ENCODE measurements at regions not wholly inside any gene's neighbourhood (a gene's known extent, or its start where the extent isn't known, plus 50 kb on each side); places are given as distances from the start of the nearest gene placed in this dataset.

DNA sequence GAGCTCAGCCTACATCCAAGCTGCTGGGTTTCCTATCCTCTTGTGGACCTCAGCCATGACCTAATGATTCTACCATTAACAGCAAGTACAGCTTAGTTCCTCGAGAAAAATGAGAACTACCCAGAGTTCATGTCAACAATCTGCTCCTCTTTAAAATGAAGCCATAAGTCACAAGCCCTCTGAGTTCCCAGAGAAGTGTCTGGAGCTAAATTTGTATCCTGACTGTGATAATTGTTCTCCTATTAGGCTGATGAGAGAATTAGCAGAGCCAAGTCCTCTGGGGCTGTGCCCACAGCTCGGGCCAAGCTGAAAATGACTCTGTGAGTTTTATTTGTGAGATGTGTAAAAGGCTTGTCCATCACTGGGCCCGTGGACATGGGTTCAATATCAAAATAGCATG is 145.1 kb upstream of the SMIM23 start:
- BruUV-seq (replicated peaks): no TSS peak
- intact Hi-C loops (cut with micrococcal nuclease; ENCODE audit: unreplicated experiment): no loop called here
- H3K27ac ChIP-seq: no peak overlapping the region
- POLR2A ChIA-PET (ENCODE audit: unreplicated experiment): no interaction called here
- no peaks in the 10 kb centered on the region for H3F3A ChIP-seq (ENCODE audit: insufficient read depth, low read depth)
- H2AFZ ChIP-seq: no peak overlapping the region
- TF ChIP-seq EZH2 (IDR thresholded peaks at IDR 0.05; ENCODE audit: low read depth): no peak
- TF ChIP-seq, protein P1, sequence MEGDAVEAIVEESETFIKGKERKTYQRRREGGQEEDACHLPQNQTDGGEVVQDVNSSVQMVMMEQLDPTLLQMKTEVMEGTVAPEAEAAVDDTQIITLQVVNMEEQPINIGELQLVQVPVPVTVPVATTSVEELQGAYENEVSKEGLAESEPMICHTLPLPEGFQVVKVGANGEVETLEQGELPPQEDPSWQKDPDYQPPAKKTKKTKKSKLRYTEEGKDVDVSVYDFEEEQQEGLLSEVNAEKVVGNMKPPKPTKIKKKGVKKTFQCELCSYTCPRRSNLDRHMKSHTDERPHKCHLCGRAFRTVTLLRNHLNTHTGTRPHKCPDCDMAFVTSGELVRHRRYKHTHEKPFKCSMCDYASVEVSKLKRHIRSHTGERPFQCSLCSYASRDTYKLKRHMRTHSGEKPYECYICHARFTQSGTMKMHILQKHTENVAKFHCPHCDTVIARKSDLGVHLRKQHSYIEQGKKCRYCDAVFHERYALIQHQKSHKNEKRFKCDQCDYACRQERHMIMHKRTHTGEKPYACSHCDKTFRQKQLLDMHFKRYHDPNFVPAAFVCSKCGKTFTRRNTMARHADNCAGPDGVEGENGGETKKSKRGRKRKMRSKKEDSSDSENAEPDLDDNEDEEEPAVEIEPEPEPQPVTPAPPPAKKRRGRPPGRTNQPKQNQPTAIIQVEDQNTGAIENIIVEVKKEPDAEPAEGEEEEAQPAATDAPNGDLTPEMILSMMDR (conservative IDR thresholded peaks at IDR 0.05): no peak
- CTCF ChIA-PET: no interaction called here
- no peaks in the 10 kb centered on the region for H3K27me3 ChIP-seq (ENCODE audit: insufficient read depth, low read depth)
- no peaks in the 10 kb centered on the region for H3K79me2 ChIP-seq (ENCODE audit: low read depth)
- no peaks in the 10 kb centered on the region for H4K20me1 ChIP-seq (ENCODE audit: insufficient read depth)
- H3K9me2 ChIP-seq (ENCODE audit: insufficient read depth): no peaks in the 10 kb centered on the region
- no peak for DNase-seq
- no peaks in the 10 kb centered on the region for H3K36me3 ChIP-seq (ENCODE audit: low read depth)
- H3K4me1 ChIP-seq (replicated peaks; ENCODE audit: insufficient read depth): no peaks in the 10 kb centered on the region
- no peaks in the 10 kb centered on the region for H3K9me3 ChIP-seq (ENCODE audit: insufficient read depth, low read depth)
- H3K4me2 ChIP-seq: no peak overlapping the region
- H3K4me3 ChIP-seq: no peak overlapping the region

DNA sequence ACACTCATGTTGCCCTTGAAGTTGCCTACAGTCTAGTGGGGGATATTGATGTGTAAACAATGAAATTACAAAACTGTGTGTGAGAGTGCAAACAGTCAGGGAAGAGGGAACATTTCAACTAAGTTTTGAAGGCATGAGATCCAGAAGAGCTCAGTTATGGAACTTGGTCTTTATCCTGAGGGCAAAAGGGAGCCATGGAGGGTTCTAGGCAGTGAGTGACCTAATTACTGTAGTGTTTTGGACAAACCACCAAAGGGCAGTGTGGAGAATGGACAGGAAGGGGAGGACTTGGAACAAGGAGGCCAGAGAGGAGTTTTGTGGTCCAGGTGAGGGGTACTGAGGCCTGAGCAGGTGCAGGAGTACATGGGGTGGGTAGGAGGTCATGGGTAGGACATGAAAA is 143.7 kb upstream of the SMIM23 start:
- CTCF ChIA-PET: no interaction called here
- Histone ChIP-seq H4K20me1 (ENCODE audit: insufficient read depth) (no peaks in the 10 kb centered on the region), H2AFZ (no peak overlapping the region), H3K27me3 (ENCODE audit: insufficient read depth, low read depth) (no peaks in the 10 kb centered on the region), H3K9me3 (ENCODE audit: insufficient read depth, low read depth) (no peaks in the 10 kb centered on the region), H3K9me2 (ENCODE audit: insufficient read depth) (no peaks in the 10 kb centered on the region), H3K4me2 (no peak overlapping the region), H3K79me2 (ENCODE audit: low read depth) (no peaks in the 10 kb centered on the region), H3F3A (ENCODE audit: insufficient read depth, low read depth) (no peaks in the 10 kb centered on the region), H3K27ac (no peak overlapping the region), H3K4me1 (replicated peaks; ENCODE audit: insufficient read depth) (peaks cover 3% of the 10 kb centered on the region), H3K36me3 (ENCODE audit: low read depth) (no peaks in the 10 kb centered on the region), H3K4me3 (no peak overlapping the region)
- BruUV-seq (replicated peaks): no TSS peak
- POLR2A ChIA-PET (ENCODE audit: unreplicated experiment): no interaction called here
- DNase-seq: no peak
- TF ChIP-seq EZH2 (IDR thresholded peaks at IDR 0.05; ENCODE audit: low read depth): no peak
- TF ChIP-seq, protein P1 (conservative IDR thresholded peaks at IDR 0.05): no peak
- intact Hi-C loops (cut with micrococcal nuclease; ENCODE audit: unreplicated experiment): no loop called here

DNA sequence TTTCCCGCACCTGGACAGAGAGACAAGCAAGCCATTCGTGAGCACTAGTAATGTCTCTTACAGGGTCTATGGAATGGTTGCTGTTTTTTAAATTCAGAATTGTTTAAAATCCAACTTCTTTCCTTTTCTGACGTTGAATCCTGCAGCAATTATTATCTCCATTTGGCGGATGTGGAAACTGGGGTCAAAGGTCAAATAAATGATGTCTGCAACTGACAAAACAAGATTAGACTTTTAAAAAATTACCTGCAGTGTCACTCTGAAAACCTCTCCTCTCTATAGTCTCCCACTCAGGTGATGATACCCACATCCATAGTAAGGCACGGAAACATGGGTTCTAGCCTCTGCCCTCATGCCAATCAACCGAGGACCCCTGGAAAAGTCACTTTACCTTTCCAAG is 142.7 kb upstream of the SMIM23 start:
- Histone ChIP-seq H3K9me3 (ENCODE audit: insufficient read depth, low read depth) (no peaks in the 10 kb centered on the region), H3K4me3 (no peak overlapping the region), H3K36me3 (ENCODE audit: low read depth) (no peaks in the 10 kb centered on the region), H3K27ac (no peak overlapping the region), H3K4me1 (replicated peaks; ENCODE audit: insufficient read depth) (peaks cover 13% of the 10 kb centered on the region), H3K4me2 (no peak overlapping the region), H3K27me3 (ENCODE audit: insufficient read depth, low read depth) (no peaks in the 10 kb centered on the region), H4K20me1 (ENCODE audit: insufficient read depth) (no peaks in the 10 kb centered on the region), H3K9me2 (ENCODE audit: insufficient read depth) (no peaks in the 10 kb centered on the region), H3F3A (ENCODE audit: insufficient read depth, low read depth) (no peaks in the 10 kb centered on the region), H3K79me2 (ENCODE audit: low read depth) (no peaks in the 10 kb centered on the region), H2AFZ (no peak overlapping the region)
- intact Hi-C loops (cut with micrococcal nuclease; ENCODE audit: unreplicated experiment): no loop called here
- no peak for TF ChIP-seq EZH2 (IDR thresholded peaks at IDR 0.05; ENCODE audit: low read depth)
- TF ChIP-seq, protein P1 (conservative IDR thresholded peaks at IDR 0.05): no peak
- BruUV-seq (replicated peaks): no TSS peak
- CTCF ChIA-PET: no interaction called here
- DNase-seq: no peak
- POLR2A ChIA-PET (ENCODE audit: unreplicated experiment): no interaction called here
